NT2/D1 (cell line): ENCODE measurements at regions not wholly inside any gene's neighbourhood (a gene's known extent, or its start where the extent isn't known, plus 50 kb on each side); places are given as distances from the start of the nearest gene placed in this dataset.
"Not testable (repeated sequence)": the region's sequence is repeated elsewhere in the genome, so short reads cannot be mapped to it uniquely, and the experiment has no call there.

Experiments
- DNase-seq: peaks from one replicate; pipeline ENCODE4 v3.0.0-alpha.2; 2011; ENCODE audit warnings: low read depth, low spot score
- H3K27me3 ChIP-seq: 2 replicates; pipeline ENCODE4 v1.6.0; 2011; ENCODE audit warnings: mild to moderate bottlenecking; ENCODE audit not compliant: insufficient read length, insufficient read depth
- H3K36me3 ChIP-seq: 2 replicates; pipeline ENCODE4 v1.6.1; 2011; ENCODE audit warnings: mild to moderate bottlenecking, low read length, mixed read lengths; ENCODE audit not compliant: insufficient read depth, insufficient read length
- H3K4me1 ChIP-seq: 2 replicates; pipeline ENCODE4 v1.5.1; 2011; ENCODE audit not compliant: insufficient read depth, insufficient read length
- H3K4me3 ChIP-seq: 2 replicates; pipeline ENCODE4 v1.5.1; 2011; ENCODE audit warnings: low read depth; ENCODE audit not compliant: insufficient read length
- H3K9ac ChIP-seq: 2 replicates; pipeline ENCODE4 v1.6.0; 2011; ENCODE audit warnings: low read depth; ENCODE audit not compliant: insufficient read length
- H3K9me3 ChIP-seq: 2 replicates; pipeline ENCODE4 v1.5.1; 2011; ENCODE audit warnings: mild to moderate bottlenecking, low read length; ENCODE audit not compliant: insufficient read depth
- SUZ12 ChIP-seq: IDR thresholded peaks from 2 replicates; pipeline ENCODE4 v1.6.1; 2011; ENCODE audit not compliant: insufficient read length, insufficient read depth; ENCODE audit errors: extremely low read depth
- YY1 ChIP-seq: IDR thresholded peaks from 2 replicates; pipeline ENCODE4 v1.6.1; 2011; ENCODE audit not compliant: insufficient read length, insufficient read depth
- ZNF274 ChIP-seq: IDR thresholded peaks from 2 replicates; pipeline ENCODE4 v1.6.1; 2011; ENCODE audit warnings: mild to moderate bottlenecking, low read depth, low read length

DNA sequence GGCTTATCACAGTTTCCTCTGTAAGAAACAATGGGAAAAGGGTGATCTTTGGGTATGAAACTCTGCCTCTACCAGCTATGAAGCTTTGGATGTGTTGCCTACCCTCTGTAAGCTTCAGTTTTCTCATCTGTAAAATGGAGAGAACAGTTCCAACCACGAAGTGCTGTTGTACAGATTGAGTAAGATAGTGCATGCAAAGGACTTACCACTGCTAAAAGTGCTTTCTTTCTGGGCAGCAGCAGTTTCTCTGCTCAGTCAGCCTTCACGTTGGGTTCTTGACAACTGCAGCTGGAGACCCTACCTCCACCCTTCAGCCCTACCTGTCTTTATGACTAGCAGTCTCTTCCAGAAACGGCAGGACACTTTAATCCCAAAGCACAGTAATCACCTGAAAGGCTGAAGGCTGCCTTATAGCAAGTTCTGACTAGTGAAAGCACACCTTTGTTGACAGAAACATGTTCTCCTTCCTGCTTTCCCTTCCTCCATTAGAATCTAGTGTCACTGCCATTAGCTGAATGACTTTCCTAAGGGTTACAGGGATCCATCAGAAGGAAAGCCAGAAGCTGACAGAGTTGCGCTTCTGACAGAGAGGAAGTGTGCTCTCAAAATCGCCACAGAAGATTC is 91.4 kb downstream of the RPL27A start:
- Histone ChIP-seq H3K4me1 (peaks cover 3% of the 10 kb centered on the region), H3K9ac (no peak overlapping the region), H3K9me3 (no peaks in the 10 kb centered on the region), H3K36me3 (peaks cover 20% of the 10 kb centered on the region), H3K27me3 (no peaks in the 10 kb centered on the region), H3K4me3 (no peak overlapping the region)
- DNase-seq, result no peak
- no peak for TF ChIP-seq SUZ12

DNA sequence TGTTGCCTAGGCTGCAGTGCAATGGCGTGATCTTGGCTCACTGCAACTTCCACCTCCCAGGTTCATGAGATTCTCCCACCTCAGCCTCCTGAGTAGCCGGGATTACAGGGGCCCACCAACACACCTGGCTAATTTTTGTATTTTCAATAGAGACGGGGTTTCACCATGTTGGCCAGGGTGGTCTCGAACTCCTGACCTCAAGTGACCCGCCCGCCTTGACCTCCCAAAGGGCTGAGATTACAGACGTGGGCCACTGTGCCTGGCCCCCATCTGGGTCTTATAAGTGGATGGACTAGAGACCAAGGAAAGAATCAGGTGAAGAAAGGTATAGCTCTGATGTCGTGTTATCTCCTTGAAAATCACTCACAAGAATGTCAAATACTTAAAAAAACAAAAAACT is 92.3 kb downstream of the RPL27A start:
- H3K36me3 ChIP-seq, result peaks cover 23% of the 10 kb centered on the region
- H3K27me3 ChIP-seq, H3K9me3 ChIP-seq, DNase-seq, H3K4me1 ChIP-seq, H3K9ac ChIP-seq, H3K4me3 ChIP-seq: not testable (repeated sequence)

DNA sequence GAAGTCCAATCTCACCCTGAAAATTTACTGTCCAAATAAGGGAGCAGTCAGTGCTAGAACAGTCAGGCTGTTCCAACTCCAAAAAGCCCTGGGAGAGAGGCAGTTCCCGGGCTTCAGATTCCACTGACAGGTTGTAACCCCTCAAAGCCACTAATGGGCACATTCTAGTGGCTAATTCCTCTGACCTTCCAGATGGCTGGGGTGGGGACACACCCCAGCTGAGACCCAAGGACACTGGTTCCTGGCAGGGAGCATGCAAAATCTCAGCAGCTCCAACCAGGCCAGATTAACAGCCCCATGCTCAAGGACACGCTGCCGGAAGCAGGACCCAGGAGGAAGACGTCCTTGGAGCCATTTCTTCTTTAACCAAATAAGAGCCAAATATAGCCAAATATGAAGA is 92.7 kb downstream of the RPL27A start:
- Histone ChIP-seq H3K4me3 (no peak overlapping the region), H3K27me3 (no peaks in the 10 kb centered on the region), H3K36me3 (peaks cover 23% of the 10 kb centered on the region), H3K9me3 (no peaks in the 10 kb centered on the region), H3K9ac (no peak overlapping the region), H3K4me1 (peaks cover 3% of the 10 kb centered on the region)
- DNase-seq, result no peak
- no peak for TF ChIP-seq ZNF274
- no peak for TF ChIP-seq SUZ12
- no peak for TF ChIP-seq YY1

- Histone ChIP-seq H3K9ac (no peak overlapping the region), H3K4me1 (peaks cover 3% of the 10 kb centered on the region), H3K27me3 (no peaks in the 10 kb centered on the region), H3K9me3 (no peaks in the 10 kb centered on the region), H3K4me3 (no peak overlapping the region), H3K36me3 (peaks cover 24% of the 10 kb centered on the region)
- no peak for DNase-seq
- TF ChIP-seq ZNF274, result no peak
- TF ChIP-seq SUZ12, result no peak
- TF ChIP-seq YY1, result no peak
Observed at GRCh38 chr11:8775734-8776133, 93.1 kb downstream of the RPL27A start.

DNA sequence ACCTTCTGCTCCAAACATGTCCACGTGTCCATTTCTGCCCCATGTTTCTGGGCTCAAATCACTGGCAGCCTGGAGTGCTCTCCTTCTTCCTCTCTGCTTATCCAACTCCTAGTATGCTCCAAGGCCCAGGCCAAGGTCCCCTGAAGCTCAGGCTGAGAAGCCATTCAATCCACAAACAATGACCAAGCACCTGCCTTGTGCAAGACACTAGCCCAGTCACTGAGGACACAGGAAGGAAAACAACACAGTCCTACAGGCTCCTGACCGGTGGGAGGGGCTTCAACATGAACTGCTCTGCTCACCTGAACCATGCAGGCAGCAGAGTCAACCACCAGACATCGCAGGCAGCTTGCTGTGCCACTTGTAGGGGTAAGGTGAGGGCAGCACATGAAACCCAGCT is 93.6 kb downstream of the RPL27A start:
- DNase-seq, result no peak
- Histone ChIP-seq H3K9ac (no peak overlapping the region), H3K27me3 (no peaks in the 10 kb centered on the region), H3K4me3 (no peak overlapping the region), H3K4me1 (peaks cover 3% of the 10 kb centered on the region), H3K9me3 (no peaks in the 10 kb centered on the region), H3K36me3 (peaks cover 29% of the 10 kb centered on the region)
- no peak for TF ChIP-seq ZNF274
- no peak for TF ChIP-seq SUZ12
- TF ChIP-seq YY1, result no peak

GRCh38 chr11:8777907-8778767 is 95.5 kb downstream of the RPL27A start:
- Histone ChIP-seq H3K36me3 (peaks cover 24% of the 10 kb centered on the region), H3K27me3 (no peaks in the 10 kb centered on the region), H3K4me1 (peaks cover under 1% of the 10 kb centered on the region), H3K9ac (no peak overlapping the region), H3K9me3 (no peaks in the 10 kb centered on the region), H3K4me3 (no peak overlapping the region)
- no peak for DNase-seq
- TF ChIP-seq YY1 (no peak), ZNF274 (no peak), SUZ12 (no peak)

GRCh38 chr11:8779107-8779506 is 96.5 kb downstream of the RPL27A start:
- DNase-seq, result no peak
- no peaks in the 10 kb centered on the region for H3K27me3 ChIP-seq
- peaks cover 21% of the 10 kb centered on the region for H3K36me3 ChIP-seq
- H3K4me1 ChIP-seq, result no peaks in the 10 kb centered on the region
- H3K9me3 ChIP-seq, result no peaks in the 10 kb centered on the region
- TF ChIP-seq ZNF274 (no peak), YY1 (no peak), SUZ12 (no peak)
- no peak overlapping the region for H3K4me3 ChIP-seq
- no peak overlapping the region for H3K9ac ChIP-seq

DNA sequence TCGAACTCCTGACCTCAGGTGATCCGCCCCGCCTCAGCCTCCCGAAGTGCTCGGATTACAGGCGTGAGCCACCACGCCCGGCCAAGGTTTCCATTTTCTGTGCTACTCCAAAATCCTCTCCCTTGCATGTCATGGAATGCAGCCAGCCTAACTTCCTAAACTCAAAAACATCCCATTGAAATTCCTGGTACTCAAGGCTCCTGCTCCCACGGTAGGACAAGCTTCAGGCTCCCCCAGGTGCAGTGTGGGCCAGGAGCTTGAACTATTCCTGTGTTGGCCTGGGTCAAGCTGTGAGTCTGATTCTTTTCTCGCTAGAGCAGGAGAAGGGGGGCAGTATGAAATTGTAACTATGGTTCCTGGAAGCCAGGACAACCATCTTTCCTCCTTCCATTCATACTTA is 97.1 kb downstream of the RPL27A start:
- Histone ChIP-seq H3K9me3 (no peaks in the 10 kb centered on the region), H3K27me3 (no peaks in the 10 kb centered on the region), H3K4me3 (no peak overlapping the region), H3K9ac (no peak overlapping the region), H3K4me1 (no peaks in the 10 kb centered on the region), H3K36me3 (peaks cover 21% of the 10 kb centered on the region)
- no peak for TF ChIP-seq ZNF274
- no peak for TF ChIP-seq SUZ12
- TF ChIP-seq YY1, result no peak
- no peak for DNase-seq
